ENCODE measurements at regions not wholly inside any gene's neighbourhood (a gene's known extent, or its start where the extent isn't known, plus 50 kb on each side); places are given as distances from the start of the nearest gene placed in this dataset.

GRCh38 chr4:180710628-180711337 lies 1532.4 kb upstream of the TENM3 start (continued):
- no peak for TF ChIP-seq ADNP (CRISPR knock-in tag; IDR thresholded peaks at IDR 0.05)
- no peak for TF ChIP-seq MAZ (IDR thresholded peaks at IDR 0.05; ENCODE audit: borderline replicate concordance, low read depth, low read length)
- no peak for TF ChIP-seq MAZ (CRISPR knock-in tag; IDR thresholded peaks at IDR 0.05; ENCODE audit: low read depth)
- TF ChIP-seq FOXP1 (IDR thresholded peaks at IDR 0.05), result no peak
- no peak for TF ChIP-seq FOXP1 (CRISPR knock-in tag; IDR thresholded peaks at IDR 0.05)
- TF ChIP-seq GTF3A (CRISPR knock-in tag; conservative IDR thresholded peaks at IDR 0.05), result no peak
- TF ChIP-seq, protein P1, sequence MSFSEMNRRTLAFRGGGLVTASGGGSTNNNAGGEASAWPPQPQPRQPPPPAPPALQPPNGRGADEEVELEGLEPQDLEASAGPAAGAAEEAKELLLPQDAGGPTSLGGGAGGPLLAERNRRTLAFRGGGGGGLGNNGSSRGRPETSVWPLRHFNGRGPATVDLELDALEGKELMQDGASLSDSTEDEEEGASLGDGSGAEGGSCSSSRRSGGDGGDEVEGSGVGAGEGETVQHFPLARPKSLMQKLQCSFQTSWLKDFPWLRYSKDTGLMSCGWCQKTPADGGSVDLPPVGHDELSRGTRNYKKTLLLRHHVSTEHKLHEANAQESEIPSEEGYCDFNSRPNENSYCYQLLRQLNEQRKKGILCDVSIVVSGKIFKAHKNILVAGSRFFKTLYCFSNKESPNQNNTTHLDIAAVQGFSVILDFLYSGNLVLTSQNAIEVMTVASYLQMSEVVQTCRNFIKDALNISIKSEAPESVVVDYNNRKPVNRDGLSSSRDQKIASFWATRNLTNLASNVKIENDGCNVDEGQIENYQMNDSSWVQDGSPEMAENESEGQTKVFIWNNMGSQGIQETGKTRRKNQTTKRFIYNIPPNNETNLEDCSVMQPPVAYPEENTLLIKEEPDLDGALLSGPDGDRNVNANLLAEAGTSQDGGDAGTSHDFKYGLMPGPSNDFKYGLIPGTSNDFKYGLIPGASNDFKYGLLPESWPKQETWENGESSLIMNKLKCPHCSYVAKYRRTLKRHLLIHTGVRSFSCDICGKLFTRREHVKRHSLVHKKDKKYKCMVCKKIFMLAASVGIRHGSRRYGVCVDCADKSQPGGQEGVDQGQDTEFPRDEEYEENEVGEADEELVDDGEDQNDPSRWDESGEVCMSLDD (CRISPR knock-in tag; IDR thresholded peaks at IDR 0.05; ENCODE audit: borderline replicate concordance), result no peak

DNA sequence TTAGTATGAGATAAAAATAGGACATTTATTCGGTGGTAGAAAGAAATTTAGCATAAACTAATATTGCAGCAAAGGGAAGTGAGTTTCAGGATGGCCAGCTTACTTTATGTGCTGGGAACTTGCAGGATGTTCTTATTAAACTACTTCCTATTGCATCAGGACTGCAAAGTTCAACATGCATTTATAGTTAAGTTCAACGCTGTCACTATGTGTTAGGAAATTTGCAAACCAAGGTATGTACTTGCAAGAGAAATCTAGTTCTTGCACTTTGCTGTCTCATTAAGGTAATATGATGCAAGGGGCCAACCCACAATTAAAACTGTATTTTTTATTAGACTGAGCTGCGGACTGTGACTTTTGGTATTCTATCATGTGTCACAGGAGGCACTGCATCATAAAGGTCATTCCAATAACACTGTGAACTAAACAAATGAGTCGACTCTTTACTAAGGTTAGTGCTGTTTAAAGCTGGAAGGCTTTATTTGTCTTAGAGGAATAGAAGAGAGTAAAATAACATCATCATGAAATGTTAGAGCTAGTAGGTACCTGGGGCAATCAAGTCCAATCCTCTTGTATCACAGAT lies 1525.7 kb upstream of the TENM3 start:
- ATAC-seq, result no peak
- no peaks in the 10 kb centered on the region for H3K27me3 ChIP-seq (ENCODE audit: control insufficient read depth in 1 of 2, insufficient read depth in 2 of 2, low read length in 2 of 2)
- intact Hi-C loops (cut with micrococcal nuclease; ENCODE audit: unreplicated experiment), result no loop called here
- H3K4me3 ChIP-seq (replicated peaks in 1 of 3; ENCODE audit: insufficient read depth in 1 of 3, low read depth in 2 of 3, low read length in 3 of 3), result no peak overlapping the region
- in situ Hi-C loops (cut with HindIII; ENCODE audit: extremely low pct_ligation_motif_present, low pct_unique_long_range_greater_than_20kb), result no loop called here
- H3K9me3 ChIP-seq (ENCODE audit: low read length), result no peaks in the 10 kb centered on the region
- CTCF ChIA-PET (ENCODE audit: low intra/inter-chr PET ratio, low total read pairs), result no interaction called here
- no peaks in the 10 kb centered on the region for H4K20me1 ChIP-seq (ENCODE audit: insufficient read depth, low read length)
- POLR2A ChIA-PET, result no interaction called here
- H3K36me3 ChIP-seq (replicated peaks in 1 of 2; ENCODE audit: control insufficient read depth in 1 of 2, insufficient read depth in 2 of 2, low read length in 2 of 2), result no peaks in the 10 kb centered on the region
- H3K9ac ChIP-seq (ENCODE audit: insufficient read depth, low read depth, low read length), result no peak overlapping the region
- H3K4me2 ChIP-seq (ENCODE audit: low read depth, low read length), result no peak overlapping the region
- no peak for FAIRE-seq
- no TSS peak for BruUV-seq (replicated peaks)
- no peaks in the 10 kb centered on the region for H3K4me1 ChIP-seq (ENCODE audit: insufficient read depth, low read length)
- DNase-seq (ENCODE audit: low spot score), result no peak
- no peak overlapping the region for H2AFZ ChIP-seq (ENCODE audit: low read length)
- 0% methylated on average over 4 of the region's 4 CpGs for WGBS (ENCODE audit: low lambda C conversion rate)
- no peak overlapping the region for H3K27ac ChIP-seq (ENCODE audit: extremely low read length, insufficient read depth, low read length)
- no peaks in the 10 kb centered on the region for H3K79me2 ChIP-seq (ENCODE audit: insufficient read depth, low read length)
- no peak for TF ChIP-seq TGIF2 (CRISPR knock-in tag; IDR thresholded peaks at IDR 0.05)
- TF ChIP-seq HNRNPH1 (optimal IDR thresholded peaks at IDR 0.05; ENCODE audit: low read depth, low read length), result no peak
- TF ChIP-seq KMT2A (CRISPR knock-in tag; IDR thresholded peaks at IDR 0.05), result no peak
- no peak for TF ChIP-seq ZNF747 (CRISPR knock-in tag; IDR thresholded peaks at IDR 0.05; ENCODE audit: borderline replicate concordance)
- no peak for TF ChIP-seq HNRNPLL (IDR thresholded peaks at IDR 0.05; ENCODE audit: low read depth, low read length, poor library complexity, severe bottlenecking)
- TF ChIP-seq, protein P2, sequence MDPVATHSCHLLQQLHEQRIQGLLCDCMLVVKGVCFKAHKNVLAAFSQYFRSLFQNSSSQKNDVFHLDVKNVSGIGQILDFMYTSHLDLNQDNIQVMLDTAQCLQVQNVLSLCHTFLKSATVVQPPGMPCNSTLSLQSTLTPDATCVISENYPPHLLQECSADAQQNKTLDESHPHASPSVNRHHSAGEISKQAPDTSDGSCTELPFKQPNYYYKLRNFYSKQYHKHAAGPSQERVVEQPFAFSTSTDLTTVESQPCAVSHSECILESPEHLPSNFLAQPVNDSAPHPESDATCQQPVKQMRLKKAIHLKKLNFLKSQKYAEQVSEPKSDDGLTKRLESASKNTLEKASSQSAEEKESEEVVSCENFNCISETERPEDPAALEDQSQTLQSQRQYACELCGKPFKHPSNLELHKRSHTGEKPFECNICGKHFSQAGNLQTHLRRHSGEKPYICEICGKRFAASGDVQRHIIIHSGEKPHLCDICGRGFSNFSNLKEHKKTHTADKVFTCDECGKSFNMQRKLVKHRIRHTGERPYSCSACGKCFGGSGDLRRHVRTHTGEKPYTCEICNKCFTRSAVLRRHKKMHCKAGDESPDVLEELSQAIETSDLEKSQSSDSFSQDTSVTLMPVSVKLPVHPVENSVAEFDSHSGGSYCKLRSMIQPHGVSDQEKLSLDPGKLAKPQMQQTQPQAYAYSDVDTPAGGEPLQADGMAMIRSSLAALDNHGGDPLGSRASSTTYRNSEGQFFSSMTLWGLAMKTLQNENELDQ (CRISPR knock-in tag; IDR thresholded peaks at IDR 0.05; ENCODE audit: borderline replicate concordance), result no peak
- TF ChIP-seq MBD4 (IDR thresholded peaks at IDR 0.05; ENCODE audit: borderline replicate concordance, low read length), result no peak
- TF ChIP-seq, protein P3, sequence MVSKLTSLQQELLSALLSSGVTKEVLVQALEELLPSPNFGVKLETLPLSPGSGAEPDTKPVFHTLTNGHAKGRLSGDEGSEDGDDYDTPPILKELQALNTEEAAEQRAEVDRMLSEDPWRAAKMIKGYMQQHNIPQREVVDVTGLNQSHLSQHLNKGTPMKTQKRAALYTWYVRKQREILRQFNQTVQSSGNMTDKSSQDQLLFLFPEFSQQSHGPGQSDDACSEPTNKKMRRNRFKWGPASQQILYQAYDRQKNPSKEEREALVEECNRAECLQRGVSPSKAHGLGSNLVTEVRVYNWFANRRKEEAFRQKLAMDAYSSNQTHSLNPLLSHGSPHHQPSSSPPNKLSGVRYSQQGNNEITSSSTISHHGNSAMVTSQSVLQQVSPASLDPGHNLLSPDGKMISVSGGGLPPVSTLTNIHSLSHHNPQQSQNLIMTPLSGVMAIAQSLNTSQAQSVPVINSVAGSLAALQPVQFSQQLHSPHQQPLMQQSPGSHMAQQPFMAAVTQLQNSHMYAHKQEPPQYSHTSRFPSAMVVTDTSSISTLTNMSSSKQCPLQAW (CRISPR knock-in tag; IDR thresholded peaks at IDR 0.05), result no peak
- TF ChIP-seq FOXP1 (IDR thresholded peaks at IDR 0.05), result no peak
- no peak for TF ChIP-seq FOXP1 (CRISPR knock-in tag; IDR thresholded peaks at IDR 0.05)
- TF ChIP-seq KDM5A (IDR thresholded peaks at IDR 0.05; ENCODE audit: borderline replicate concordance, low read length), result no peak

Measured in HepG2 (cell line).